ENCODE measurements at regions not wholly inside any gene's neighbourhood (a gene's known extent, or its start where the extent isn't known, plus 50 kb on each side); places are given as distances from the start of the nearest gene placed in this dataset.

- no peaks in the 10 kb centered on the region for H3K9me3 Mint-ChIP-seq
- no peaks in the 10 kb centered on the region for H3K36me3 Mint-ChIP-seq
- CTCF ChIA-PET: no interaction called here
- no peaks in the 10 kb centered on the region for H3K27me3 Mint-ChIP-seq
- no peak overlapping the region for H3K4me3 Mint-ChIP-seq
- no peak for DNase-seq
- no peak overlapping the region for H3K27ac Mint-ChIP-seq
- no peaks in the 10 kb centered on the region for H3K4me1 Mint-ChIP-seq
Observed at GRCh38 chr20:57947421-57948179, 237.8 kb upstream of the PMEPA1 start.

DNA sequence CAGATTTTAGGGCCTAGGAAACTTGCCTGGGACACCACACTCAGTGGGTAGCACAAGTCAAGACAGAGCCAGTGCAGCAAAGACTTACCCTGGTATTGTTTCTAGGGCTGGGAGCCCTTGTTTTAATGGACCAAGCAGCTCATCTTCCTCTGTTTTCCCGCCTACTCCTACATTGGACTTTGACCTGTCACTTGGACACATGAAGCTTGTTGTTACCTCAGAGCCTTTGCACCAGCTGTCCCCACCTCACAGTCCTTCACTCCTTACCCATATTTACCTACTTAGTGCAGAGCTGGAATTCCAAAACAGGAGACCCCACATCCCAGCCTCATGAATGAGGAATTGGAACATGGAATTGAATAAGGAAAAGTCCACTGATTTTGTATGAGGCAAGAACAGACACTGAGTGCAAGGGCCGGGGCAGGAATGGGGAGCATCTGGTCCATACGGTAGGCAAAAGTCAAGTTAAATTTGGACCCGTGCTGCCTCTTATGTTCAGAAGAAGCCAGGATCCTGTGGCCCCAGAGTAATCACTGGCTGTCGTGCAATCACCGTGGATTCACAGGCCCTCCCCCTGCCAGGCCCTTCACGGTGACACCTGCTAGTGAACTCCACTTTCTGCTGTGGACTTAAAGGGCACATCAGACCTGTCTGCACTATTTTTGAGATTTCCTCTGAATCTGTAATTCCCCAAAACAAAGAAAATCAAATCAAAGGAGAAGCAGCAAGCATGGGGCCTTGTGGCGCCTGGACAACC is 236.9 kb upstream of the PMEPA1 start:
- Mint-ChIP-seq H3K4me3 (no peak overlapping the region), H3K27me3 (no peaks in the 10 kb centered on the region), H3K36me3 (no peaks in the 10 kb centered on the region), H3K9me3 (no peaks in the 10 kb centered on the region), H3K27ac (no peak overlapping the region), H3K4me1 (no peaks in the 10 kb centered on the region)
- DNase-seq: no peak
- CTCF ChIA-PET: no interaction called here

- H3K27ac Mint-ChIP-seq: no peak overlapping the region
- no peaks in the 10 kb centered on the region for H3K4me1 Mint-ChIP-seq
- no peak for DNase-seq
- peaks cover 6% of the 10 kb centered on the region for H3K27me3 Mint-ChIP-seq
- H3K9me3 Mint-ChIP-seq: no peaks in the 10 kb centered on the region
- no peaks in the 10 kb centered on the region for H3K36me3 Mint-ChIP-seq
- CTCF ChIA-PET: no interaction called here
- H3K4me3 Mint-ChIP-seq: no peak overlapping the region
Observed at GRCh38 chr20:57944988-57945387, 235.2 kb upstream of the PMEPA1 start.

DNA sequence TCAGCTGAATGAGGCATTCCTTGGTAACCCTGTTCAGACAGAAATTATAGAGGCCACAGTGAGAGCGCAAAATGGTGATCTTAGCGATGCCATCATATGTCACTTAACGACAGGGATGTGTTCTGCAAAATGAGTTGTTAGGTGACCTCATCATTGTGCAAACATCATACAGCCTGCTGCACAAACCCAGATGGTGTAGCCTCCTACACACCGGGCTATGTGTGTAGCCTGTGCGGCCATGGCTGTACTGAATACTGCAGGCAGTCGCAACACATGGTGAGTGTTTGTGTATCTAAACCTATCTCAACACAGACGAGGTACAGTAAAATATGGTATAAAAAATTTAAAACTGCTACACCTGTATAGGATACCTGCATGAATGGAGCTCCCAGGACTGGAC is 234.1 kb upstream of the PMEPA1 start:
- CTCF ChIA-PET: no interaction called here
- DNase-seq: no peak
- Mint-ChIP-seq H3K27ac (no peak overlapping the region), H3K36me3 (no peaks in the 10 kb centered on the region), H3K4me1 (no peaks in the 10 kb centered on the region), H3K4me3 (no peak overlapping the region), H3K9me3 (no peaks in the 10 kb centered on the region), H3K27me3 (peaks cover 6% of the 10 kb centered on the region)

GRCh38 chr20:57943291-57943690 is 233.5 kb upstream of the PMEPA1 start:
- H3K36me3 Mint-ChIP-seq: no peaks in the 10 kb centered on the region
- CTCF ChIA-PET: no interaction called here
- H3K4me3 Mint-ChIP-seq: no peak overlapping the region
- no peaks in the 10 kb centered on the region for H3K4me1 Mint-ChIP-seq
- H3K27me3 Mint-ChIP-seq: peaks cover 6% of the 10 kb centered on the region
- no peak for DNase-seq
- peak overlapping the region; percentile 76 for H3K27ac Mint-ChIP-seq
- H3K9me3 Mint-ChIP-seq: no peaks in the 10 kb centered on the region

- H3K4me1 Mint-ChIP-seq: no peaks in the 10 kb centered on the region
- H3K27me3 Mint-ChIP-seq: peaks cover 6% of the 10 kb centered on the region
- no peak overlapping the region for H3K27ac Mint-ChIP-seq
- H3K36me3 Mint-ChIP-seq: no peaks in the 10 kb centered on the region
- no peak overlapping the region for H3K4me3 Mint-ChIP-seq
- H3K9me3 Mint-ChIP-seq: no peaks in the 10 kb centered on the region
- CTCF ChIA-PET: no interaction called here
- no peak for DNase-seq
Observed at GRCh38 chr20:57941604-57942381, 232.0 kb upstream of the PMEPA1 start.

DNA sequence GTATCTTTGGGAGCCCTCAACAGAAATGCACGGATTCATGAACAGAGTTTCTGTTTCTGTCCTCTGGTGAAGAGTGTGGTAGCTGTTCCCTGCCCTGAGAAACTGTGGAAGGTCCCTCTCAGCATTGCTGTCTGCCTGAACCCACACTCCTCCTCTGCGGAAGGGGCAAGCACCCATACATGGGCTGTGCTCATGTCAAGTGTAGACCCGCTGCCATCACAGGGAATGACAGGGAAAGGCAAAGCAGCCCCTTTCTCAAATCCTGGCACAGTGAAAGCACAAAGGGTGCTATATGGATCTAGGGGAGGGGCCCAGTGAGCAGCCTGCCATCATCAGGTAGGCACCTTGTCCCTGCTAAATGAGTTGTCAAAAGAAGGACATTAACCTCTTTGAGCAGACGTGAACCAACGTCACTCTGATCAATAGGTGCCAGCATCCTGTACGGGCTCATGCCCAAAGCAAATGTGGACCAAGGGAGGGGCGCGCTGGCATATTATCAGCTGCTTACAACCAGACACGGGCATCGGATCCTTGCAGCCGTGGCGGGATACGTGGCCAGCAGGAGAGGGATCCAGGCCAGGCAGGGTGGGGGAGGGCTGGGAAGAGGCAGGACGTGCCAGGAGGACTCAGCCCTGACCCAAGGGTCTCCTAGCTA is 231.2 kb upstream of the PMEPA1 start:
- Mint-ChIP-seq H3K27ac (no peak overlapping the region), H3K4me3 (no peak overlapping the region), H3K4me1 (no peaks in the 10 kb centered on the region), H3K36me3 (no peaks in the 10 kb centered on the region), H3K9me3 (no peaks in the 10 kb centered on the region), H3K27me3 (peaks cover 6% of the 10 kb centered on the region)
- CTCF ChIA-PET: no interaction called here
- no peak for DNase-seq

DNA sequence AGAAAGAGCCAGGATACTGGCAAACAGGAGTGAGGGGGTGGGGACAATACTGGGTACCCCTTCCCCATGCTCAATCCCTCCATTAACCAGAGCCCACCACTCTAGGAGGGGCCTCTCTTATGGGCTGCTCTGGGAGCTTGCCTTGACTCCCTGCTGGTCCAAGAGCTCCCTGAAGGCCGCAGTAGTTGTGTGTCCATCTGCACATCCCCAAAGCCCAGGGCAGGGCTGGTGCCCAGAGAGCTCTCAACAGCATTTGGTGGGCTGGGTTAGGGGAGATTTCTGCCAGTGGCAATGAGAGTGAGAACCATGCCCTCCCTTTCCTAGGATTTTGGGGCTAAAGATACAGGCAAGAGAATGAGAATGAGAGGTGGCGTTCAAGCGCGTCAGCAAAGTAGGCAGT is 230.6 kb upstream of the PMEPA1 start:
- CTCF ChIA-PET: no interaction called here
- no peaks in the 10 kb centered on the region for H3K4me1 Mint-ChIP-seq
- H3K9me3 Mint-ChIP-seq: no peaks in the 10 kb centered on the region
- no peak overlapping the region for H3K4me3 Mint-ChIP-seq
- H3K27ac Mint-ChIP-seq: no peak overlapping the region
- no peak for DNase-seq
- H3K27me3 Mint-ChIP-seq: peaks cover 6% of the 10 kb centered on the region
- no peaks in the 10 kb centered on the region for H3K36me3 Mint-ChIP-seq

DNA sequence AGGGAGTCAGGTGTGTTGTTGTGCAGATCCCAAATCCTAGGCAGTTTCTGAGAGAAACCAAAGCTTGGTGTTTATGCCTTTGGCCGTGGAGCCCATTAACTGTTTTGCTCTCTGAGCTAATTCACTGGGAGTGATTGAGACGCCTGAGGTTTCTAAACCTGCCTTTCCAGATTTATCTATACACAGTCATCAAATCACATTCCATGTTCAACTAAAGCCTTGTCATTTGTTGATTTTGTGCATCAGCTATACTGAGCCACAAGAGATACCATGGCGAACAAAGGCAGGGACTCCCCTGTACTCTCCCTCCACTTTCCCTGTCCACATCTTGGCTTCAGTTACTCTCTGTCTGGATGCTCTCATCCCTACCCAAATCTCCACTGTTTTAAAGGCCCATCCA is 229.7 kb upstream of the PMEPA1 start:
- no peaks in the 10 kb centered on the region for H3K36me3 Mint-ChIP-seq
- H3K4me1 Mint-ChIP-seq: no peaks in the 10 kb centered on the region
- no peaks in the 10 kb centered on the region for H3K9me3 Mint-ChIP-seq
- no peak overlapping the region for H3K27ac Mint-ChIP-seq
- H3K4me3 Mint-ChIP-seq: no peak overlapping the region
- CTCF ChIA-PET: no interaction called here
- H3K27me3 Mint-ChIP-seq: peaks cover 6% of the 10 kb centered on the region
- no peak for DNase-seq

- CTCF ChIA-PET: no interaction called here
- H3K4me1 Mint-ChIP-seq: no peaks in the 10 kb centered on the region
- no peaks in the 10 kb centered on the region for H3K9me3 Mint-ChIP-seq
- no peaks in the 10 kb centered on the region for H3K36me3 Mint-ChIP-seq
- peaks cover 6% of the 10 kb centered on the region for H3K27me3 Mint-ChIP-seq
- no peak overlapping the region for H3K4me3 Mint-ChIP-seq
- no peak overlapping the region for H3K27ac Mint-ChIP-seq
- DNase-seq: no peak
Observed at GRCh38 chr20:57938158-57939108, 228.6 kb upstream of the PMEPA1 start.

DNA sequence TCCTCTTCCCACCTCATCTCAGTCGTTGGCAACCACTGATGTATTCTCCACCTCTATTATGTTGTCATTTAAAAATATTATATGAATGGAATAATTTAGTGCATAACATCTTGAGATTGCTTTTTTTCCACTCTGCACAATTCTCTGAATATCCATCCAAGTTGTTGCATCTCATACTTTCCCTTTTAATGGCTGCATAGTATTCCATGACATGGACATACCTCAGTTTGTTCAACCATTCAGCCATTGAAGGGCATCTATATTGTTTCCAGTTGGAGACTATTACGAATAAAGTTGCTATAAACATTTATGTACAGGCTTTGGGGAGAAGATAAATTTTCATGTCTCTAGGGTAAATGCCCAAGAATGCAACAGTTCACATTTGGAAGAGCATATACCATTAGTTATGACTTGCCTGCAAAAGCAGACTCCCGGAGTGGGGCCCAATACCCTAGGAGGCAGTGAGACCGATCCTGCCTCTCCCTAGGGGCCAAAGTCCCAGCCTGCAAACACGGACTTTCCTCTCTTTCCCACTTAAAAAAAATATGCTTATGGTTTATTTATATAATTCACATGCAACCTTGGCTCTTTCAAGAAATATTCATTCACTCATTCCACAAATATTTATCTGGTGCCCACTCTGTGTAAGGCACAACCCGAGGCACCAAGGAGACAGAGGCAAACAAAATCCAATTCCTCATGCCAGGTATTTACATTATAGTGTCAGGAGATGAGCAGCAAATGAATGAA is 227.0 kb upstream of the PMEPA1 start:
- CTCF ChIA-PET: no interaction called here
- H3K27me3 Mint-ChIP-seq: peaks cover 12% of the 10 kb centered on the region
- no peaks in the 10 kb centered on the region for H3K36me3 Mint-ChIP-seq
- H3K9me3 Mint-ChIP-seq: no peaks in the 10 kb centered on the region
- DNase-seq: no peak
- H3K4me3 Mint-ChIP-seq: no peak overlapping the region
- no peak overlapping the region for H3K27ac Mint-ChIP-seq
- no peaks in the 10 kb centered on the region for H3K4me1 Mint-ChIP-seq

GRCh38 chr20:57934913-57935312 is 225.1 kb upstream of the PMEPA1 start:
- Mint-ChIP-seq H3K4me1 (no peaks in the 10 kb centered on the region), H3K27ac (no peak overlapping the region), H3K4me3 (no peak overlapping the region), H3K9me3 (no peaks in the 10 kb centered on the region), H3K27me3 (peaks cover 9% of the 10 kb centered on the region), H3K36me3 (no peaks in the 10 kb centered on the region)
- CTCF ChIA-PET: no interaction called here
- no peak for DNase-seq
